H1 (cell line): ENCODE measurements at regions not wholly inside any gene's neighbourhood (a gene's known extent, or its start where the extent isn't known, plus 50 kb on each side); places are given as distances from the start of the nearest gene placed in this dataset.
A peak's percentile ranks its signal among the peaks of the same experiment; 100 is the strongest.

ENCODE experiments used
- CTCF ChIA-PET: fragments of 300-600 bp; sonication (Branson Sonifier 250); formaldehyde crosslinking; loops from one replicate; lab custom pipeline; 2021; ENCODE audit not compliant: partially characterized antibody; lab: Charles Lee
- POLR2A ChIA-PET: fragments of 300-600 bp; sonication (Branson Sonifier 250); formaldehyde crosslinking; loops from one replicate; lab custom pipeline; 2021; ENCODE audit warnings: inconsistent platforms; ENCODE audit not compliant: partially characterized antibody; lab: Charles Lee
- DNase-seq, 2 experiments: peaks; one replicate each; pipeline versions ENCODE4 v3.0.0 to v3.0.0-alpha.2; 2010 to 2022; ENCODE audit warnings: low spot score in 2 of 2, low read depth in 1 of 2, mixed read lengths in 1 of 2
- FAIRE-seq: peaks from 2 replicates; lab custom pipeline; 2011; peaks lifted over from hg19 to GRCh38; lab: Jason Lieb, UNC
- H2AFZ ChIP-seq: 2 replicates; pipeline ENCODE4 v1.8.1; 2012; ENCODE audit warnings: low read length, inconsistent platforms
- H2AK5ac ChIP-seq: 2 replicates; pipeline ENCODE4 v1.6.1; 2013; ENCODE audit warnings: low read depth, low read length
- H2BK120ac ChIP-seq: replicated peaks from 2 replicates; pipeline ENCODE3; 2013; ENCODE audit warnings: low read depth, low read length, inconsistent platforms
- H2BK12ac ChIP-seq: 2 replicates; pipeline ENCODE4 v1.6.1; 2013; ENCODE audit warnings: low read depth, low read length
- H2BK15ac ChIP-seq: 2 replicates; pipeline ENCODE4 v1.6.1; 2013; ENCODE audit warnings: low read length
- H2BK20ac ChIP-seq: 2 replicates; pipeline ENCODE4 v1.6.1; 2013; ENCODE audit warnings: low read length
- H2BK5ac ChIP-seq: 2 replicates; pipeline ENCODE4 v1.6.1; 2013; ENCODE audit warnings: low read depth, low read length
- H3K14ac ChIP-seq: 2 replicates; pipeline ENCODE4 v1.6.1; 2013; ENCODE audit warnings: inconsistent platforms; ENCODE audit not compliant: insufficient read length
- H3K18ac ChIP-seq: 2 replicates; pipeline ENCODE4 v1.6.1; 2013; ENCODE audit warnings: low read length; ENCODE audit errors: extremely low read depth
- H3K23ac ChIP-seq: 2 replicates; pipeline ENCODE4 v1.6.1; 2013; ENCODE audit warnings: inconsistent platforms; ENCODE audit not compliant: insufficient read length
- H3K23me2 ChIP-seq: 2 replicates; pipeline ENCODE4 v1.6.1; 2013; ENCODE audit warnings: low read depth, low read length
- H3K27ac ChIP-seq: 2 replicates; pipeline ENCODE4 v1.6.1; 2011; ENCODE audit warnings: low read depth, low read length, inconsistent platforms
- H3K27me3 ChIP-seq, 4 experiments: replicated peaks in 1 of 4; 1 replicate in 1 of 4; 2 replicates in 3 of 4; pipeline versions ENCODE4 v1.6.1 to v1.8.1; 2011 to 2013; ENCODE audit warnings: low read length in 3 of 4, mild to moderate bottlenecking in 3 of 4, inconsistent platforms in 2 of 4, mixed read lengths in 2 of 4, moderate library complexity in 1 of 4; ENCODE audit not compliant: control insufficient read depth in 3 of 4, insufficient read depth in 3 of 4; ENCODE audit errors: extremely low read depth in 1 of 4
- H3K36me3 ChIP-seq, 4 experiments: 2 replicates each; pipeline versions ENCODE4 v1.6.1 to v1.8.1; 2011 to 2013; ENCODE audit warnings: mild to moderate bottlenecking in 4 of 4, low read length in 3 of 4, moderate library complexity in 2 of 4, control low read depth in 1 of 4, inconsistent platforms in 1 of 4; ENCODE audit not compliant: insufficient read depth in 4 of 4, control insufficient read depth in 2 of 4
- H3K4ac ChIP-seq: replicated peaks from 2 replicates; pipeline ENCODE3; 2013; ENCODE audit warnings: low read length, low read depth, mixed read lengths, inconsistent platforms; ENCODE audit not compliant: insufficient read length
- H3K4me1 ChIP-seq, 4 experiments: replicated peaks in 1 of 4; 1 replicate in 1 of 4; 2 replicates in 3 of 4; pipeline versions ENCODE4 v1.6.1 to v1.8.1; 2011 to 2013; ENCODE audit warnings: low read length in 3 of 4, inconsistent platforms in 2 of 4, mixed read lengths in 1 of 4; ENCODE audit not compliant: insufficient read depth in 4 of 4, control insufficient read depth in 3 of 4
- H3K4me2 ChIP-seq, 2 experiments: 2 replicates each; pipeline versions ENCODE4 v1.6.1 to v1.8.1; 2011 to 2013; ENCODE audit warnings: low read depth in 2 of 2, low read length in 2 of 2, control low read depth in 1 of 2, inconsistent platforms in 1 of 2, mild to moderate bottlenecking in 1 of 2; ENCODE audit not compliant: insufficient read depth in 1 of 2
- H3K4me3 ChIP-seq, 4 experiments: fragments of 200-600, 300-600 bp in 1 of 4; sonication (generic), shearing (Covaris generic), sonication (Bioruptor Twin) in 1 of 4; 2 replicates each; pipeline versions ENCODE4 v1.5.1 to v1.8.1; 2011 to 2016; ENCODE audit warnings: low read length in 4 of 4, low read depth in 3 of 4, control low read depth in 2 of 4, inconsistent platforms in 2 of 4, mild to moderate bottlenecking in 2 of 4, mixed read lengths in 1 of 4, moderate library complexity in 1 of 4; ENCODE audit not compliant: insufficient read depth in 2 of 4; ENCODE audit errors: extremely low read depth in 1 of 4
- H3K56ac ChIP-seq: replicated peaks from 2 replicates; pipeline ENCODE3; 2013; ENCODE audit warnings: low read depth, mild to moderate bottlenecking, mixed read lengths, low read length, inconsistent platforms; ENCODE audit not compliant: insufficient read length
- H3K79me1 ChIP-seq: 2 replicates; pipeline ENCODE4 v1.6.1; 2013; ENCODE audit warnings: low read depth, low read length, control low read depth
- H3K79me2 ChIP-seq, 2 experiments: 2 replicates each; pipeline versions ENCODE4 v1.6.1 to v1.8.1; 2012 to 2013; ENCODE audit warnings: low read length in 2 of 2, mild to moderate bottlenecking in 2 of 2, inconsistent platforms in 1 of 2; ENCODE audit not compliant: insufficient read depth in 2 of 2, control insufficient read depth in 1 of 2
- H3K9ac ChIP-seq, 4 experiments: replicated peaks in 1 of 4; 1 replicate in 1 of 4; 2 replicates in 3 of 4; pipeline versions ENCODE4 v1.6.1 to v1.8.1; 2011 to 2013; ENCODE audit warnings: low read depth in 3 of 4, low read length in 3 of 4, control low read depth in 2 of 4, mild to moderate bottlenecking in 2 of 4, moderate library complexity in 2 of 4, inconsistent platforms in 1 of 4; ENCODE audit errors: extremely low read depth in 1 of 4
- H3K9me3 ChIP-seq, 2 experiments: 2 replicates each; pipeline versions ENCODE4 v1.6.1 to v1.8.1; 2012 to 2013; ENCODE audit warnings: mild to moderate bottlenecking in 2 of 2, moderate library complexity in 2 of 2, control low read depth in 1 of 2, inconsistent platforms in 1 of 2, low read depth in 1 of 2, low read length in 1 of 2, mixed read lengths in 1 of 2; ENCODE audit not compliant: insufficient read depth in 2 of 2
- H4K20me1 ChIP-seq, 2 experiments: replicated peaks in 1 of 2; 2 replicates each; pipeline versions ENCODE3 to v1.8.1; 2011 to 2013; ENCODE audit warnings: inconsistent platforms in 2 of 2, low read length in 2 of 2, mild to moderate bottlenecking in 1 of 2; ENCODE audit not compliant: insufficient read depth in 2 of 2, control insufficient read depth in 1 of 2
- H4K5ac ChIP-seq: 2 replicates; pipeline ENCODE4 v1.6.1; 2013; ENCODE audit warnings: low read length, low read depth, mixed read lengths, inconsistent platforms; ENCODE audit not compliant: insufficient read length
- H4K8ac ChIP-seq: 2 replicates; pipeline ENCODE4 v1.8.0; 2013; ENCODE audit warnings: mild to moderate bottlenecking, moderate library complexity, low read length, inconsistent platforms; ENCODE audit not compliant: insufficient read depth; ENCODE audit errors: extremely low read depth
- H4K91ac ChIP-seq: replicated peaks from 2 replicates; pipeline ENCODE3; 2013; ENCODE audit warnings: low read length, mixed read lengths, inconsistent platforms; ENCODE audit not compliant: insufficient read length
- ATF3 ChIP-seq: IDR thresholded peaks from 2 replicates; pipeline ENCODE4 v1.6.1; 2011; ENCODE audit warnings: low read depth, mild to moderate bottlenecking, low read length; ENCODE audit not compliant: insufficient read depth
- CEBPB ChIP-seq: IDR thresholded peaks from 2 replicates; pipeline ENCODE4 v1.6.1; 2012; ENCODE audit warnings: low read depth, low read length
- CREB1 ChIP-seq: IDR thresholded peaks from 2 replicates; pipeline ENCODE4 v1.6.1; 2012; ENCODE audit warnings: inconsistent platforms
- EGR1 ChIP-seq: IDR thresholded peaks from 2 replicates; pipeline ENCODE4 v1.6.1; 2011; ENCODE audit warnings: low read depth, low read length, borderline replicate concordance
- EZH2 ChIP-seq: fragments of 200-600 bp; sonication (generic); IDR thresholded peaks from 2 replicates; pipeline ENCODE4 v1.7.1; 2012; ENCODE audit warnings: low read depth, mild to moderate bottlenecking, moderate library complexity, low read length, inconsistent platforms; ENCODE audit not compliant: severe bottlenecking
- GTF2F1 ChIP-seq: IDR thresholded peaks from 2 replicates; pipeline ENCODE4 v1.6.1; 2012; ENCODE audit warnings: low read depth, low read length, improper control_type of control experiment, borderline replicate concordance
- HDAC6 ChIP-seq: IDR thresholded peaks from one replicate; pipeline ENCODE4 v1.7.1; 2012; ENCODE audit warnings: low read depth, mild to moderate bottlenecking, inconsistent platforms, low read length, moderate library complexity
- JUN ChIP-seq: IDR thresholded peaks from 2 replicates; pipeline ENCODE4 v1.6.1; 2011; ENCODE audit warnings: low read depth, mild to moderate bottlenecking, improper control_type of control experiment, low read length
- KDM1A ChIP-seq: fragments of 200-600, 300-600 bp; sonication (generic); IDR thresholded peaks from 2 replicates; pipeline ENCODE4 v1.7.1; 2016; ENCODE audit warnings: mild to moderate bottlenecking, low read length, borderline replicate concordance
- KDM5A ChIP-seq: fragments of 200-600 bp; IDR thresholded peaks from 2 replicates; pipeline ENCODE4 v1.7.1; 2012; ENCODE audit warnings: mild to moderate bottlenecking, low read length, inconsistent platforms, mixed read lengths
- RXRA ChIP-seq: IDR thresholded peaks from 2 replicates; pipeline ENCODE4 v1.6.1; 2011; ENCODE audit warnings: low read depth, mild to moderate bottlenecking, low read length, moderate library complexity; ENCODE audit not compliant: insufficient read depth
- TAF1 ChIP-seq: IDR thresholded peaks from 2 replicates; pipeline ENCODE4 v1.6.1; 2011; ENCODE audit warnings: mild to moderate bottlenecking, low read depth, low read length
- TCF12 ChIP-seq: IDR thresholded peaks from 2 replicates; pipeline ENCODE4 v1.6.1; 2011; ENCODE audit warnings: low read depth, mild to moderate bottlenecking, low read length
- USF2 ChIP-seq: IDR thresholded peaks from 2 replicates; pipeline ENCODE4 v1.6.1; 2011; ENCODE audit warnings: low read length, improper control_type of control experiment
- WGBS, 2 experiments: shearing (Covaris generic) in 1 of 2; methylation state at CpG; one replicate each; pipeline versions ENCODE4 v1.1.6 to v1.1.7; 2013 to 2015; ENCODE audit warnings: low lambda C conversion rate in 2 of 2, mixed read lengths in 2 of 2, inconsistent platforms in 1 of 2, low coverage in 1 of 2, missing lambda C conversion rate in 1 of 2; ENCODE audit not compliant: insufficient replicate concordance in 2 of 2, insufficient coverage in 1 of 2, insufficient read length in 1 of 2; ENCODE audit errors: extremely low coverage in 1 of 2, missing lambda C conversion rate in 1 of 2; 5-methylcytosine and 5-hydroxymethylcytosine counted together

- FAIRE-seq (no peak), DNase-seq (no peak)
- H3K36me3 ChIP-seq = no peaks in the 10 kb centered on the region
- CTCF ChIA-PET = interaction anchor here (0.6 to 1.4 kb wide), 2 partner anchors 16 to 398 kb away, joined by 3 to 4 read pairs; no protein-coding TSS in a partner anchor
- 86% methylated on average over 2 of the region's 2 CpGs; no CpG with 5 or more reads in 1 of the 2 experiments for WGBS, 2 experiments
- no peaks in the 10 kb centered on the region; the same call in 1 of the 2 replicates for H3K23me2 ChIP-seq
- H2BK12ac ChIP-seq = no peak overlapping the region
- H3K23ac ChIP-seq = no peak overlapping the region
- H3K4ac ChIP-seq = no peak overlapping the region
- no peaks in the 10 kb centered on the region for H3K9me3 ChIP-seq
- H3K27me3 ChIP-seq = no peaks in the 10 kb centered on the region
- H4K8ac ChIP-seq = no peak overlapping the region
- H3K27ac ChIP-seq = no peak overlapping the region
- H2BK5ac ChIP-seq = no peak overlapping the region
- no peaks in the 10 kb centered on the region for H3K79me2 ChIP-seq
- no peak overlapping the region for H2AK5ac ChIP-seq
- H3K4me3 ChIP-seq = no peak overlapping the region
- H3K18ac ChIP-seq = no peak overlapping the region
- H3K4me2 ChIP-seq = no peak overlapping the region
- H2BK20ac ChIP-seq = no peak overlapping the region
- H2BK120ac ChIP-seq = no peak overlapping the region
- no peaks in the 10 kb centered on the region for H3K79me1 ChIP-seq
- no peak overlapping the region for H3K56ac ChIP-seq
- H3K14ac ChIP-seq = no peak overlapping the region
- H2BK15ac ChIP-seq = 0 out of 2 replicates have a peak overlapping the region, but pooled peaks have one; percentile 32
- POLR2A ChIA-PET = no interaction called here
- peaks cover 0 to 11% (median 5%) of the 10 kb centered on the region in 4 experiments; a peak in 5 of 7 replicates for H3K4me1 ChIP-seq
- H4K91ac ChIP-seq = no peak overlapping the region
- H2AFZ ChIP-seq = no peak overlapping the region
- H3K9ac ChIP-seq = no peak overlapping the region
- H4K5ac ChIP-seq = no peak overlapping the region
- H4K20me1 ChIP-seq = no peaks in the 10 kb centered on the region
- TF ChIP-seq TAF1 (no peak), RXRA (no peak), EZH2 (no peak), JUN (no peak), USF2 (no peak), ATF3 (no peak), GTF2F1 (no peak), CEBPB (no peak), HDAC6 (no peak), CREB1 (no peak), TCF12 (no peak), KDM5A (no peak), KDM1A (no peak), EGR1 (no peak)
These were observed 62.7 kb upstream of the EXOC4 start for GRCh38 chr7:133190172-133190528.
